ENCODE measurements at regions not wholly inside any gene's neighbourhood (a gene's known extent, or its start where the extent isn't known, plus 50 kb on each side); places are given as distances from the start of the nearest gene placed in this dataset.

DNA sequence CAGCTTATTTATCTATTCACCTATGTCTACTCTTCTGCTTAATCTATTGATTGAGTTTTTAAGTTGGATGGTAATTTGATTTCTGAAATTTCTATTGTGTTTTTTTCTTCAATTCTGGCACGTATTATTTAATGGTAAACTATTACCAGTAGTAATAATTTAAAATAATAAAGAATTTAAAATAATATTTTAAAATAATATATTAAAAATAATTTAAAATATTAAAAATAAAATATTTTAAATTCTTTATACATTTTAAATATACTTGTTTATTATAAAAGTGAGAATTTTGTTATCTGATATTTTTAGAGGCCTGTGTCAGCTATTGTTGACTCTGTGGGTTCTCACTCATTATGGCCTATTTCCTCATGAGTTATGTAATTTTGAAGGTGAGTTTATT lies 100.7 kb upstream of the SPATA16 start:
- no peak overlapping the region for H3K4me2 ChIP-seq (ENCODE audit: control insufficient read depth, extremely low read depth, insufficient read depth, low read depth, low read length)
- no peak overlapping the region for H3K4me3 ChIP-seq (ENCODE audit: control insufficient read depth in 2 of 3, extremely low read depth in 1 of 3, insufficient read depth in 2 of 3, low read depth in 1 of 3, low read length in 3 of 3)
- no peaks in the 10 kb centered on the region for H3K4me1 ChIP-seq (ENCODE audit: control insufficient read depth, extremely low read depth, insufficient read depth, low read length)
- H3K9ac ChIP-seq (ENCODE audit: control insufficient read depth, extremely low read depth, insufficient read depth, low read length): no peak overlapping the region
- H3K9me3 ChIP-seq (ENCODE audit: control insufficient read depth, low read depth, low read length): no peaks in the 10 kb centered on the region
- no peaks in the 10 kb centered on the region for H3K36me3 ChIP-seq (ENCODE audit: control insufficient read depth in 2 of 2, extremely low read depth in 1 of 2, insufficient read depth in 2 of 2, low read length in 2 of 2)
- H3K9me1 ChIP-seq (ENCODE audit: control insufficient read depth, extremely low read depth, insufficient read depth, low read length): no peaks in the 10 kb centered on the region
- FAIRE-seq (no peak), DNase-seq (ENCODE audit: low read depth, low spot score) (no peak)
- no peaks in the 10 kb centered on the region for H3K27me3 ChIP-seq (ENCODE audit: control insufficient read depth, extremely low read depth, insufficient read depth, low read length)
- TF ChIP-seq EZH2 (IDR thresholded peaks at IDR 0.05; ENCODE audit: low read length): no peak
- TF ChIP-seq, protein P1, sequence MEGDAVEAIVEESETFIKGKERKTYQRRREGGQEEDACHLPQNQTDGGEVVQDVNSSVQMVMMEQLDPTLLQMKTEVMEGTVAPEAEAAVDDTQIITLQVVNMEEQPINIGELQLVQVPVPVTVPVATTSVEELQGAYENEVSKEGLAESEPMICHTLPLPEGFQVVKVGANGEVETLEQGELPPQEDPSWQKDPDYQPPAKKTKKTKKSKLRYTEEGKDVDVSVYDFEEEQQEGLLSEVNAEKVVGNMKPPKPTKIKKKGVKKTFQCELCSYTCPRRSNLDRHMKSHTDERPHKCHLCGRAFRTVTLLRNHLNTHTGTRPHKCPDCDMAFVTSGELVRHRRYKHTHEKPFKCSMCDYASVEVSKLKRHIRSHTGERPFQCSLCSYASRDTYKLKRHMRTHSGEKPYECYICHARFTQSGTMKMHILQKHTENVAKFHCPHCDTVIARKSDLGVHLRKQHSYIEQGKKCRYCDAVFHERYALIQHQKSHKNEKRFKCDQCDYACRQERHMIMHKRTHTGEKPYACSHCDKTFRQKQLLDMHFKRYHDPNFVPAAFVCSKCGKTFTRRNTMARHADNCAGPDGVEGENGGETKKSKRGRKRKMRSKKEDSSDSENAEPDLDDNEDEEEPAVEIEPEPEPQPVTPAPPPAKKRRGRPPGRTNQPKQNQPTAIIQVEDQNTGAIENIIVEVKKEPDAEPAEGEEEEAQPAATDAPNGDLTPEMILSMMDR (optimal IDR thresholded peaks at IDR 0.05 in 1 of 3, IDR thresholded peaks at IDR 0.05 in 1 of 3, conservative IDR thresholded peaks at IDR 0.05 in 1 of 3; ENCODE audit: extremely low read depth in 1 of 3, insufficient read depth in 2 of 3, low read length in 3 of 3): no peak
- H4K20me1 ChIP-seq (ENCODE audit: control insufficient read depth, extremely low read depth, insufficient read depth, low read length): no peaks in the 10 kb centered on the region
- H2AFZ ChIP-seq (ENCODE audit: control insufficient read depth, low read length): no peak overlapping the region
- H3K79me2 ChIP-seq (ENCODE audit: control insufficient read depth, insufficient read depth, low read length): no peaks in the 10 kb centered on the region
- dilution Hi-C loops (cut with MboI; ENCODE audit: extremely low pct_ligation_motif_present, low sequenced_read_pairs): no loop called here
- no peak overlapping the region for H3K27ac ChIP-seq (ENCODE audit: control insufficient read depth, insufficient read depth, low read length)

DNA sequence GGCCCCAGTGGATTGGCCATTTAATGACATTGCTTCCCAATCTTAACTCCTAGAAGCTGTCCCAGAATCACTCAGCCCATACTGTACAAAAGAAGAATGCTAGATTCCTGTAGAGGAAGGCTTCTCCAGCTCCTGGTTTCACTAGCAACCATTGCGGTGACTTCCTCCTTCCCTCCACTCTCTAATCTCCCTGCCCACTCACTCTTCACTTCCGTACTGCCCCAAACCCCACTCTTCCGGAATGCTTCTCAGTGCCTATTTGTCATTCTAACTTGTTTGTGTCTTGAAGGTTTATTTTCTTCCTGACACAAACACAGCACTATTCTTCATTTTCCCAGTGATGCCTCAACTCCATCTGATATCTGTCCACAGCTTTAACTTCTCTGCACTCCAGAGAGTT lies 97.1 kb upstream of the SPATA16 start:
- dilution Hi-C loops (cut with MboI; ENCODE audit: extremely low pct_ligation_motif_present, low sequenced_read_pairs): no loop called here
- no peak for FAIRE-seq
- no peaks in the 10 kb centered on the region for H3K27me3 ChIP-seq (ENCODE audit: control insufficient read depth, extremely low read depth, insufficient read depth, low read length)
- no peaks in the 10 kb centered on the region for H3K4me1 ChIP-seq (ENCODE audit: control insufficient read depth, extremely low read depth, insufficient read depth, low read length)
- H2AFZ ChIP-seq (ENCODE audit: control insufficient read depth, low read length): no peak overlapping the region
- no peak overlapping the region for H3K4me2 ChIP-seq (ENCODE audit: control insufficient read depth, extremely low read depth, insufficient read depth, low read depth, low read length)
- TF ChIP-seq, protein P1 (optimal IDR thresholded peaks at IDR 0.05 in 1 of 3, IDR thresholded peaks at IDR 0.05 in 1 of 3, conservative IDR thresholded peaks at IDR 0.05 in 1 of 3; ENCODE audit: extremely low read depth in 1 of 3, insufficient read depth in 2 of 3, low read length in 3 of 3): no peak
- TF ChIP-seq EZH2 (IDR thresholded peaks at IDR 0.05; ENCODE audit: low read length): no peak
- no peaks in the 10 kb centered on the region for H3K9me1 ChIP-seq (ENCODE audit: control insufficient read depth, extremely low read depth, insufficient read depth, low read length)
- H4K20me1 ChIP-seq (ENCODE audit: control insufficient read depth, extremely low read depth, insufficient read depth, low read length): no peaks in the 10 kb centered on the region
- no peaks in the 10 kb centered on the region for H3K36me3 ChIP-seq (ENCODE audit: control insufficient read depth in 2 of 2, extremely low read depth in 1 of 2, insufficient read depth in 2 of 2, low read length in 2 of 2)
- H3K27ac ChIP-seq (ENCODE audit: control insufficient read depth, insufficient read depth, low read length): no peak overlapping the region
- H3K9me3 ChIP-seq (ENCODE audit: control insufficient read depth, low read depth, low read length): no peaks in the 10 kb centered on the region
- no peak overlapping the region for H3K4me3 ChIP-seq (ENCODE audit: control insufficient read depth in 2 of 3, extremely low read depth in 1 of 3, insufficient read depth in 2 of 3, low read depth in 1 of 3, low read length in 3 of 3)
- H3K9ac ChIP-seq (ENCODE audit: control insufficient read depth, extremely low read depth, insufficient read depth, low read length): no peak overlapping the region
- no peaks in the 10 kb centered on the region for H3K79me2 ChIP-seq (ENCODE audit: control insufficient read depth, insufficient read depth, low read length)
- no peak for DNase-seq (ENCODE audit: low read depth, low spot score)
